NCI-H524 (cell line): ENCODE measurements at regions not wholly inside any gene's neighbourhood (a gene's known extent, or its start where the extent isn't known, plus 50 kb on each side); places are given as distances from the start of the nearest gene placed in this dataset.

Experiments
- DNase-seq, 2 experiments: peaks; one replicate each; lab custom pipeline; 2025; lab: John Stamatoyannopoulos, UW

DNA sequence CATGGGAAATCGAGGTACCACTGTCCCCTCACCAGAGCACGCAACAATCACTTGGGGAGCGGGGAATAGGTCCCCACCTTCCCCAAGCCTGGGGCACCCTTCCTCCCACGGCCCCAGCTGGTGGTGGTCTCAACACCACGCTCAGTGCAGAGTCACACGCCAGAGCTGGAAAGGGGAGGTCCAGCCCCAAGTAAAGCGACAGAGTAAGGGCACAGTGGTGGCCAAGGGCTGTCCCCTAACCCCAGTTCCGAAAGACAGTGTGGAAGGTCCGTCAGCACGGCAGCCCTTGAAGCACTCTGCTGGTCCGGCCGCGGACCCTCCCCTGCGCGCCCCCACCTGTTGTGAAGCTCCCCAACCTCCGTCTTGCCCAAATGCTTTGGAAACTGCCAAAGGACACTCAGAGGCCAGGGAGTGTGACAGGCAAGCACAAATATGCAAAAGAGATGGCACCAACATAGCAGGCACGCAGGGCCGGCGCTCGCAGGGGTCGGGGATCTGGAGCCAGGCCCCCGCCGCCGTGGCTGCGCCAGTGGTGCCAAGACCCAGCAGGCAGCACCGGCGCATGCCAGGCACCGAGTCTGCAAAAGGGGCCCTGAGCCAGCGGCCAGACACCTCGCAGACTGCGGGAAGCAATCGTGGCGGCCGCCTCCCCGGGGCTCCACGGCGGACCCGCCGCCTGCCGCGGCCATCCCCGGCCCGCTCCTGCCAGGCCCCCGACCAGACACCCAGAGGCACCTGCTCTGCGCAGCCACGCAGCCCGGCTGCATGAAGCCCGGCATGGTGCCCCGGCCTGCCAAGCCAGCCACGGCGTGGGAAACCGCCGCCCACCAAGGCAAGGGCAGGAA lies 51.6 kb upstream of the SRRM3 start:
- no peak for DNase-seq
